ENCODE measurements at regions not wholly inside any gene's neighbourhood (a gene's known extent, or its start where the extent isn't known, plus 50 kb on each side); places are given as distances from the start of the nearest gene placed in this dataset.

DNA sequence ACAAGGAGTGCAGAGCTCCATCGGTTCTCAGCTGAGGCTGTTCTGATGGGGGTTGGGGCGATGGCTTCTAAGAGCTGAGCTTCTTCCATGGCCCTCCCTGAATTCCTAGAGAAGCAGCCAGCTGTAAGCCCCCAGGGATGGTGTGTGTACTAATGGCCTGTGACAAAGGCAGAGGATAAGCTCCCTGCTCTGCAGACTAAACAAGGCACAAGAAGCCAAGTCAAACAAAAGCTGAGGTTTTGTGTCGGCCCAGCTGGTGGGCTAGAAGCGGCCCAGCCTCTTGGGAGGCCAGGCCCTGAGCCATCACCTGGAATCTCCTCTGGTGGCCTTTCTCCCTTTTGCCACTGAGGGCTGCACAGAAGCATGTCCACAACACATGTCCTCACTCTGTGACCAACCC is 75.0 kb upstream of the XPA start:
- TF ChIP-seq, protein P1, sequence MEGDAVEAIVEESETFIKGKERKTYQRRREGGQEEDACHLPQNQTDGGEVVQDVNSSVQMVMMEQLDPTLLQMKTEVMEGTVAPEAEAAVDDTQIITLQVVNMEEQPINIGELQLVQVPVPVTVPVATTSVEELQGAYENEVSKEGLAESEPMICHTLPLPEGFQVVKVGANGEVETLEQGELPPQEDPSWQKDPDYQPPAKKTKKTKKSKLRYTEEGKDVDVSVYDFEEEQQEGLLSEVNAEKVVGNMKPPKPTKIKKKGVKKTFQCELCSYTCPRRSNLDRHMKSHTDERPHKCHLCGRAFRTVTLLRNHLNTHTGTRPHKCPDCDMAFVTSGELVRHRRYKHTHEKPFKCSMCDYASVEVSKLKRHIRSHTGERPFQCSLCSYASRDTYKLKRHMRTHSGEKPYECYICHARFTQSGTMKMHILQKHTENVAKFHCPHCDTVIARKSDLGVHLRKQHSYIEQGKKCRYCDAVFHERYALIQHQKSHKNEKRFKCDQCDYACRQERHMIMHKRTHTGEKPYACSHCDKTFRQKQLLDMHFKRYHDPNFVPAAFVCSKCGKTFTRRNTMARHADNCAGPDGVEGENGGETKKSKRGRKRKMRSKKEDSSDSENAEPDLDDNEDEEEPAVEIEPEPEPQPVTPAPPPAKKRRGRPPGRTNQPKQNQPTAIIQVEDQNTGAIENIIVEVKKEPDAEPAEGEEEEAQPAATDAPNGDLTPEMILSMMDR (IDR thresholded peaks at IDR 0.05; ENCODE audit: low read length): no peak
- no peak for TF ChIP-seq EZH2 (IDR thresholded peaks at IDR 0.05; ENCODE audit: borderline replicate concordance, low read length)
- Histone ChIP-seq H3K9me2 (ENCODE audit: low read depth, low read length) (no peaks in the 10 kb centered on the region), H3K4me3 (ENCODE audit: low read depth, low read length, poor library complexity, severe bottlenecking) (no peak overlapping the region), H3K9ac (ENCODE audit: low read length) (no peak overlapping the region), H3K79me2 (ENCODE audit: insufficient read depth, low read length) (no peaks in the 10 kb centered on the region), H3K9me3 (ENCODE audit: low read length) (no peaks in the 10 kb centered on the region), H3K27me3 (ENCODE audit: insufficient read depth, low read length) (no peaks in the 10 kb centered on the region; the same call in 1 of the 2 replicates), H3K4me2 (ENCODE audit: low read length) (no peak overlapping the region), H3K27ac (ENCODE audit: low read depth, low read length, poor library complexity, severe bottlenecking) (no peak overlapping the region), H3K36me3 (ENCODE audit: insufficient read depth, low read length) (no peaks in the 10 kb centered on the region), H3K4me1 (ENCODE audit: insufficient read depth, low read length, severe bottlenecking) (no peaks in the 10 kb centered on the region), H2AFZ (ENCODE audit: low read length) (no peak overlapping the region), H3F3A (ENCODE audit: insufficient read depth, low read length) (no peaks in the 10 kb centered on the region), H4K20me1 (ENCODE audit: insufficient read depth, low read length) (no peaks in the 10 kb centered on the region)

DNA sequence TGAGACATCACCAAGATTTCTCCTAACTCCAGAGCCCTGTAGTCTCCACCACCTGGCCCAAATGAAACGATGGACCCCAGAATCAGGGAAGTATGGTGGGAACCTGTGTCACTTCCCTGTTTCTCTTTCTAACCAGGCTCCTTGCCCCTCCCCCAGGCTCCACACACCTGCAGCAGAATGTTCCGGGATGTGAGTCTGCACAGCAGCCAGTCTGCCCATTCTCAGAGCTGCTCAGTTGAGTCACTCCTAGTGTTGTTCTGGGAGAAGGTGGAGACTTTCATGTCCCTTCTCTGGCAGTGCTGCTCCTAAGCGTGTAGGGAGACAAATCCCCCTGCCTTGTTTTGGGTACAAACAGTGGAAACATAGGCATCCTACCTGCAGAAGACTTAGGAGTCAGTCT is 76.0 kb upstream of the XPA start:
- Histone ChIP-seq H3K4me3 (ENCODE audit: low read depth, low read length, poor library complexity, severe bottlenecking) (no peak overlapping the region), H3K9me2 (ENCODE audit: low read depth, low read length) (no peaks in the 10 kb centered on the region), H3K27ac (ENCODE audit: low read depth, low read length, poor library complexity, severe bottlenecking) (no peak overlapping the region), H3K4me1 (ENCODE audit: insufficient read depth, low read length, severe bottlenecking) (no peaks in the 10 kb centered on the region), H3K9me3 (ENCODE audit: low read length) (no peaks in the 10 kb centered on the region), H3K36me3 (ENCODE audit: insufficient read depth, low read length) (no peaks in the 10 kb centered on the region), H3F3A (ENCODE audit: insufficient read depth, low read length) (no peaks in the 10 kb centered on the region), H3K4me2 (ENCODE audit: low read length) (no peak overlapping the region), H3K9ac (ENCODE audit: low read length) (no peak overlapping the region), H3K79me2 (ENCODE audit: insufficient read depth, low read length) (no peaks in the 10 kb centered on the region), H4K20me1 (ENCODE audit: insufficient read depth, low read length) (no peaks in the 10 kb centered on the region), H3K27me3 (ENCODE audit: insufficient read depth, low read length) (no peaks in the 10 kb centered on the region; the same call in 1 of the 2 replicates), H2AFZ (ENCODE audit: low read length) (no peak overlapping the region)
- no peak for TF ChIP-seq EZH2 (IDR thresholded peaks at IDR 0.05; ENCODE audit: borderline replicate concordance, low read length)
- TF ChIP-seq, protein P1 (IDR thresholded peaks at IDR 0.05; ENCODE audit: low read length): no peak

DNA sequence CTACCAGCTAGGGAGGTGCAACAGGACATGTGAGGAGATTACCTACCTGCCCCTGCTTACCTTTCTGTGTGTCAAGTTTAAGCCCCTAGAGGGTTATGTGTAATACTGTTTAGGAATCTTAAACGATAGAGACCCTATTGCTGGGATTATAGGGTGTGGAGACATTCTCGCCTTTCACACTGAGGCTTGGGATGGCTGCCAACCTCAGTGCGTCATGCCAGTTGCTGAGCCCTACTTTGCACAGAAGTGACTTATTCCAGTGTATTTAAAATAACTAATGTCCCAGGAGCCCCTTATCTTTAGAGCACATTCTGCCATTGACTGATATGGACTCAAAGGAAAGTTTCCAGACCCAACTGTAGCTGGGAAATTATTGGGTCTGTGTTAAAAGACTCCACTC is 76.6 kb upstream of the XPA start:
- TF ChIP-seq, protein P1 (IDR thresholded peaks at IDR 0.05; ENCODE audit: low read length): no peak
- TF ChIP-seq EZH2 (IDR thresholded peaks at IDR 0.05; ENCODE audit: borderline replicate concordance, low read length): no peak
- no peaks in the 10 kb centered on the region for H3K9me2 ChIP-seq (ENCODE audit: low read depth, low read length)
- H3K4me3 ChIP-seq (ENCODE audit: low read depth, low read length, poor library complexity, severe bottlenecking): no peak overlapping the region
- no peaks in the 10 kb centered on the region for H3F3A ChIP-seq (ENCODE audit: insufficient read depth, low read length)
- H3K4me2 ChIP-seq (ENCODE audit: low read length): no peak overlapping the region
- H3K4me1 ChIP-seq (ENCODE audit: insufficient read depth, low read length, severe bottlenecking): no peaks in the 10 kb centered on the region
- no peak overlapping the region for H2AFZ ChIP-seq (ENCODE audit: low read length)
- no peaks in the 10 kb centered on the region for H3K9me3 ChIP-seq (ENCODE audit: low read length)
- H3K27me3 ChIP-seq (ENCODE audit: insufficient read depth, low read length): no peaks in the 10 kb centered on the region; the same call in 1 of the 2 replicates
- no peaks in the 10 kb centered on the region for H3K36me3 ChIP-seq (ENCODE audit: insufficient read depth, low read length)
- no peaks in the 10 kb centered on the region for H4K20me1 ChIP-seq (ENCODE audit: insufficient read depth, low read length)
- H3K9ac ChIP-seq (ENCODE audit: low read length): no peak overlapping the region
- no peaks in the 10 kb centered on the region for H3K79me2 ChIP-seq (ENCODE audit: insufficient read depth, low read length)
- H3K27ac ChIP-seq (ENCODE audit: low read depth, low read length, poor library complexity, severe bottlenecking): no peak overlapping the region
